ENCODE measurements at regions not wholly inside any gene's neighbourhood (a gene's known extent, or its start where the extent isn't known, plus 50 kb on each side); places are given as distances from the start of the nearest gene placed in this dataset.

DNA sequence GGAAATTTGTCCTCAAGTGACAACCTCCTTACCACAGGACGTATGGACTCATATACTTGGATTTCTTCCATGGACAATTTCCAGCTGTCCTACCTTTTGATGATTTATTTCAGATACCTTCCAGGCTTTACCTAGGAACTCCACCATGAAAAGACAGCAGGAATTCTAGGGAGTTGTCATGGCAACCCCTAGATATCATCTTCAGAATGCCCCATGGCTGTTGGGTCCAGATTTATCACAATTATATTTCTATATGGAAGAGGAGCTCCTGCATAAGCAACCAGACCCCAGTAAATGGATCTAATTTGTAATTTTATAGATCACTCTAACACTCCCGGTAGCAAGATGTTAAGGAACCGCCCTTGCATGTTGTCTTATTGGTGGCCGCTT, 102.3 kb upstream of the ZNF521 start:
- no peak for ATAC-seq
- Histone ChIP-seq H3K4me3 (no peak overlapping the region), H3K27ac (no peak overlapping the region), H3K27me3 (no peaks in the 10 kb centered on the region), H3K4me1 (no peaks in the 10 kb centered on the region), H3K9me3 (no peaks in the 10 kb centered on the region), H3K36me3 (no peaks in the 10 kb centered on the region)
- DNase-seq, result no peak
- TF ChIP-seq, protein P1, sequence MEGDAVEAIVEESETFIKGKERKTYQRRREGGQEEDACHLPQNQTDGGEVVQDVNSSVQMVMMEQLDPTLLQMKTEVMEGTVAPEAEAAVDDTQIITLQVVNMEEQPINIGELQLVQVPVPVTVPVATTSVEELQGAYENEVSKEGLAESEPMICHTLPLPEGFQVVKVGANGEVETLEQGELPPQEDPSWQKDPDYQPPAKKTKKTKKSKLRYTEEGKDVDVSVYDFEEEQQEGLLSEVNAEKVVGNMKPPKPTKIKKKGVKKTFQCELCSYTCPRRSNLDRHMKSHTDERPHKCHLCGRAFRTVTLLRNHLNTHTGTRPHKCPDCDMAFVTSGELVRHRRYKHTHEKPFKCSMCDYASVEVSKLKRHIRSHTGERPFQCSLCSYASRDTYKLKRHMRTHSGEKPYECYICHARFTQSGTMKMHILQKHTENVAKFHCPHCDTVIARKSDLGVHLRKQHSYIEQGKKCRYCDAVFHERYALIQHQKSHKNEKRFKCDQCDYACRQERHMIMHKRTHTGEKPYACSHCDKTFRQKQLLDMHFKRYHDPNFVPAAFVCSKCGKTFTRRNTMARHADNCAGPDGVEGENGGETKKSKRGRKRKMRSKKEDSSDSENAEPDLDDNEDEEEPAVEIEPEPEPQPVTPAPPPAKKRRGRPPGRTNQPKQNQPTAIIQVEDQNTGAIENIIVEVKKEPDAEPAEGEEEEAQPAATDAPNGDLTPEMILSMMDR (IDR thresholded peaks at IDR 0.05), result no peak
- intact Hi-C loops (cut with DNase I), result no loop called here

DNA sequence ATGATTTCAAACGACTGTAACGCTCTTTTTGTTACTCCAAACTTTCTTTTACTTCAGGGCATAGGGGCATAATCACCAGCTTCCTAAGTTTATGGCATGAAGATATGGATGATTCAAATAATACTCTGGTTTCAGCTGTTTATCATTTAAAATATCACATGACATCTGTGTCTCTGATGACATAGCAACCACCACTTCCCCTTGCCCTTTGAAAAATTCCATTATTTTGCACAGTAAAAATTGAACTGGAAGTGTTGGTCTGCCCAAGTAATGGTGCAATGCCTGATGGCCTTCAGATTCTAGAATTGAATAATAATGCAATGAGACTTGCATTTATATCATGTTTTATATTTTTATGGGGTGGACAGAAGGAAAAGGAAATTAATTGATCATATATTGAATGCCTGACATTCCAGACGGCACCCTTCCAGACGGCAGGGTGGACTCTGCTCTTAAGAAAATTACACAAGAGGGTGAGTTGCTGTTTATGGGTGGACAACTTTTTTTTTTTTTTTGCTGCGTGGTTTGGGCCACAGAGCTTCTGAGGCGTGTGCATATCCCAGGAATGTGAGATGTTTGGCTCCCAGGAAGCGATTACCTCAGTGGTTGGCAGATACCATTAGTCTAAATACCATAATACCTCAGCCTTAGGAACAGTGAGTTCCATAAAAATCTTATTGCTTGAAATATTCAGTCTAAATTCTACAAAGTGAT, 101.7 kb upstream of the ZNF521 start:
- no peak overlapping the region for H3K4me3 ChIP-seq
- ATAC-seq (no peak), DNase-seq (no peak)
- no peaks in the 10 kb centered on the region for H3K36me3 ChIP-seq
- H3K27me3 ChIP-seq, result no peaks in the 10 kb centered on the region
- TF ChIP-seq, protein P1 (IDR thresholded peaks at IDR 0.05), result no peak
- H3K27ac ChIP-seq, result no peak overlapping the region
- H3K4me1 ChIP-seq, result no peaks in the 10 kb centered on the region
- intact Hi-C loops (cut with DNase I), result no loop called here
- H3K9me3 ChIP-seq, result no peaks in the 10 kb centered on the region

DNA sequence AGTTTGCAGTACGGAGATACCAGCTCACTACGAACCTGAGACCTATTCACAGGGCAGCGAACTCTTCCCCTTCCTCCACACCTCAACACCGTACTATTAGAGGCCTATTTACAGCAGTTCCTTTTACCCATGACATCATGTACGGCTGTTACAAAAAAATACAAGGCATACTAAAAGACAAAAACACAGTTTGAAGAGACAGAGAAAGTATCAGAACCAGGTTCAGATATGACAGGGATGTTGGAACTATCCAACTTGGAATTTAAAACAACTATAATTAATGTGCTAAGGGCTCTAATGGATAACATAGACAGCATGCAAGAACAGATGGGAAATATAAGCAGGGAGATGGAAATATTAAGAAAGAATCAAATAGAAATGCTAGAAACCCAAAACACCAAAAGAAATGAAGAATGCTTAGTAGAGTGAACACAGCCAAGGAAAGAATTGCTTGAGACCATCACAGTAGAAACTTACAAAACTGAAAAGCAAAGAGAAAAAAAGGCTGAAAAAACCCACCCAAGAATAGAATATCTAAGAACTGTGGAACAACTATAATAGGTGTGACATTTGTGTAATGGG, 99.2 kb upstream of the ZNF521 start:
- Histone ChIP-seq H3K4me1 (no peaks in the 10 kb centered on the region), H3K36me3 (no peaks in the 10 kb centered on the region), H3K27ac (no peak overlapping the region), H3K9me3 (no peaks in the 10 kb centered on the region), H3K27me3 (no peaks in the 10 kb centered on the region), H3K4me3 (no peak overlapping the region)
- TF ChIP-seq, protein P1 (IDR thresholded peaks at IDR 0.05), result no peak
- DNase-seq (no peak), ATAC-seq (no peak)
- intact Hi-C loops (cut with DNase I), result no loop called here

DNA sequence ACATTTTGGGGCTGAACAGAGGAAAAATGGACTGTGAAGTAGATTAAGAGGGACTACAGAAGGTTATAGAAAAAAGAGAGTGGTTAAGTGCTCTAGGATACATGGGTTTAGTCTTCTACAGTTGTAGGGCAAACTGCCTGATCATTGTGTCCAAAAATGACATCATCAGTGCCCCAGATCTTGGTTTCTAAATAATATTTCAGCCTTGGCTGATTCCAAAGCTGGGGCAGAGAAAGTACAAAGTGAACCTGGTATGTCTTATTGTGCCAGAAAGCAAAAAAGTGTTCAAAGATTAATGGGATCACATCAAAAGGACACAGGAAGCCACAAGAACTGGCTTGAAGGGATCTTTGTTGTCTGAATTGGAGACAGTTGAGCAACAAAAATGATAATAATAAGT, 97.1 kb upstream of the ZNF521 start:
- H3K36me3 ChIP-seq, result no peaks in the 10 kb centered on the region
- no peaks in the 10 kb centered on the region for H3K9me3 ChIP-seq
- DNase-seq (no peak), ATAC-seq (no peak)
- TF ChIP-seq, protein P1 (IDR thresholded peaks at IDR 0.05), result no peak
- no peaks in the 10 kb centered on the region for H3K27me3 ChIP-seq
- no peaks in the 10 kb centered on the region for H3K4me1 ChIP-seq
- no peak overlapping the region for H3K4me3 ChIP-seq
- no peak overlapping the region for H3K27ac ChIP-seq
- intact Hi-C loops (cut with DNase I), result no loop called here

DNA sequence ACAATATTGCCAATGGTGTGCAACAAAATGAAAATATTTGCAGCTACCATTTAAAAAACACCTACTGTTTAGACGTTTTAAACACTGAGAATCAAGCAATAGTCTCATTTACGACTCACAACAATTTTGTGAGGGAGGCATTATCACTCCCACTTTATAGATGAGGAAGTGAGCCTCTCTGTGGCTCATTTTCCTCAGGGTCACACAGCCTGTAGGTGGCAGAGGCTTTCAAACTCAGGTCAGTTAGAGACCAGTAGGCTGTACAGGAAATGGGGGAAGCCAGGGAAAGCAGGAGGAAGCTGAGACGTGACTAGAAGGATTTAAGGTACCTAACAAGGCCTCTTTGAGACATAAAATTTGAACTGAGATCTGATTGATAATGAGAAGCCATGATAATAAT, 95.0 kb upstream of the ZNF521 start:
- Histone ChIP-seq H3K27ac (no peak overlapping the region), H3K27me3 (no peaks in the 10 kb centered on the region), H3K4me1 (no peaks in the 10 kb centered on the region), H3K9me3 (no peaks in the 10 kb centered on the region), H3K36me3 (no peaks in the 10 kb centered on the region), H3K4me3 (no peak overlapping the region)
- no peak for DNase-seq
- TF ChIP-seq, protein P1 (IDR thresholded peaks at IDR 0.05), result no peak
- no peak for ATAC-seq
- intact Hi-C loops (cut with DNase I), result no loop called here

Measured in upper lobe of right lung (tissue), 1 donor.